Lower leg skin (tissue), 4 donors: ENCODE measurements at regions not wholly inside any gene's neighbourhood (a gene's known extent, or its start where the extent isn't known, plus 50 kb on each side); places are given as distances from the start of the nearest gene placed in this dataset.
"Not testable (repeated sequence)": the region's sequence is repeated elsewhere in the genome, so short reads cannot be mapped to it uniquely, and the experiment has no call there.

Experiments used
- DNase-seq, 2 donors: peaks; one replicate each; pipeline ENCODE4 v3.0.0-alpha.2; 2019; ENCODE audit warnings: low spot score in 2 of 2
- H3K4me3 ChIP-seq: fragments of 200-600 bp; sonication (generic); 2 replicates; pipeline ENCODE4 v1.5.1; 2017; ENCODE audit warnings: mild to moderate bottlenecking, low read depth; ENCODE audit not compliant: poor library complexity, severe bottlenecking
- CTCF ChIP-seq, 3 donors: fragments of 450-650 bp; IDR thresholded peaks; one replicate each; pipeline ENCODE4 v1.5.1; 2016; ENCODE audit warnings: antibody characterized with exemption in 3 of 3, mild to moderate bottlenecking in 3 of 3, moderate library complexity in 2 of 3
- POLR2A ChIP-seq, 2 donors: fragments of 450-650 bp; IDR thresholded peaks; one replicate each; pipeline ENCODE4 v1.6.1; 2016 to 2017; ENCODE audit warnings: antibody characterized with exemption in 2 of 2, mild to moderate bottlenecking in 1 of 2, moderate library complexity in 1 of 2
- WGBS, 2 donors: methylation state at CpG; one replicate each; pipeline ENCODE4 v1.1.5; 2018; 5-methylcytosine and 5-hydroxymethylcytosine counted together
- intact Hi-C: fragments of 100-400 bp; cut with DNase I; formaldehyde crosslinking; loops from one replicate; pipeline ENCODE4 v1.15.0; 2023; ENCODE audit warnings: low total_unique reads

DNA sequence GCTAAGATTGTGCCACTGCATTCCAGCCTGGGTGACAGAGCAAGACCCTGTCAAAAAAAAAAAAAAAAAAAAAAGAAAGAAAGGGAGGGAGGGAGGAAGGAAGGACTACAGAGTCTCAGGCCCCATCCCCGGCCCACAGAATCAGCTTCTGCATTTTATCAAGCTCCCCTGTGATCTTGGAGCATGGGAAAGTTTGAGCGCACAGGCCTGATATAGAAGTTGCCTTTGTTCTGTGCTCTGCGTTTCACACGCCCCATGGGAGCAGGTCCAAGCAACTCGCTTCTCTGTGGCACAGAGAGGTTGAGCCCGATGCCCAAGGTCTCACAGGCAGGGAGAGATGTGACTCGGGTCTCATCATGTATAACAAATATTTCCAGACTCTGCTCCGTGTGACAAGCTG, 101.8 kb downstream of the PHETA1 start:
- no peak for DNase-seq
- no peak overlapping the region for H3K4me3 ChIP-seq
- intact Hi-C loops, result no loop called here
- 45 to 47% methylated on average over 8 of the region's 8 CpGs for whole genome bisulfite sequencing, 2 donors
- TF ChIP-seq CTCF (IDR thresholded peaks at IDR 0.05) (no peak), POLR2A (IDR thresholded peaks at IDR 0.05) (no peak)

DNA sequence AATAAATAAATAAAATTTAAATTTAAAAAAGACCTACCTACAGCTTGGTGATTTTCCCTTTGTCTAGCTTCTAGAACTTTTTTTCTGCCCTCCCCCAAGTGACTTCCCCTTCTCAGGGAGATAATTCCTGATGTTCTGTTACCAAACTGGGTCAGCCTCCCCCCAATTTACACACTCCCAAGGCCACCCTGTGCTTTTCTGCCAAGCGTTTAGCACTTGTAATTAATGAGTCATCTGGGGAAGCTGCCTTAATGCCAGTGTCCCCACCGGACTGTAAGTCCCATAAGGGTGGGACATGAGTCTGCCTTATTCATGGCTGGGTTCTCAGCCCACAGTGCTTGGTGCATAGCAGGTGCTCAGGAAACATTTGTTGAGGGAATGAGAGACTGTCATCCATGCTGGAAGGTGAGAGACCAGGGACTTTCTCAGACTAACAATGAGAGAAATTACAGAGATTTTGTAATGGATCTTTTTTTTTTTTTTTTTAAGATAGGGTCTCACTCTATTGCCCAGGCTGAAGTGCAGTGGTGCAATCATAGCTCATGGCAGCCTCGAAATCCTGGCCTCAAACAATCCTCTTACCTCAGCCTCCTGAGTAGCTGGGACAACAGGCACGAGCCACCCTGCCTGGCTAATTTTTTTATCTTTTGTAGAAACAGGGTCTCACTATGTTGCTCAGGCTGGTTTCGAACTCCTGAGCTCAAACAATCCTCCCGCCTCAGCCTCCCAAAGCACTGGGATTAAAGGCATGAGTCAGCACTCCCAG, 106.8 kb downstream of the PHETA1 start:
- intact Hi-C loops, result no loop called here
- TF ChIP-seq CTCF (IDR thresholded peaks at IDR 0.05) (no peak), POLR2A (IDR thresholded peaks at IDR 0.05) (no peak)
- no peak for DNase-seq
- 63 to 64% methylated on average over 6 of the region's 6 CpGs for WGBS, 2 donors
- no peak overlapping the region for H3K4me3 ChIP-seq

DNA sequence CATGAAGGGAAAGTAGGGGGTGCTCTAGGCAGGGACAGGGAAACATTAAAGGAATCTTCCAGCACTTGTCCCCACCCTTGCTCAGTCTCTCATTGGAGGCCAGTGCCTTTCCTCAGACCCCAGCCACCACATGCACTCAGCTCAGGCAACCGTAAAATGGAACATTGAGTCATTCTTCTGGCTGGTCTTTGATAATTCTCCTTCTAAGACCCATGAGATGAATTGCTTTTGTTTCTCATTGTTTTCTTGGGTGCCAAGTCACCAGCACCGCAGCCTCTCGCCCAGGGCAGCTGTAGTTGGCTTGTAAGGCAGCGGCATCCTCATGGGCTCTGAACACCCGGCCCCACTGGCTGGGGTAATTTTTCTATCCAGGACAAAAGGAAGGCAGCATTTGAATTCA, 108.2 kb downstream of the PHETA1 start:
- intact Hi-C loops, result no loop called here
- no peak for DNase-seq
- WGBS, 2 donors, result 75 to 78% methylated on average over 5 of the region's 5 CpGs
- TF ChIP-seq CTCF (IDR thresholded peaks at IDR 0.05), result no peak
- no peak for TF ChIP-seq POLR2A (IDR thresholded peaks at IDR 0.05)
- H3K4me3 ChIP-seq, result no peak overlapping the region

DNA sequence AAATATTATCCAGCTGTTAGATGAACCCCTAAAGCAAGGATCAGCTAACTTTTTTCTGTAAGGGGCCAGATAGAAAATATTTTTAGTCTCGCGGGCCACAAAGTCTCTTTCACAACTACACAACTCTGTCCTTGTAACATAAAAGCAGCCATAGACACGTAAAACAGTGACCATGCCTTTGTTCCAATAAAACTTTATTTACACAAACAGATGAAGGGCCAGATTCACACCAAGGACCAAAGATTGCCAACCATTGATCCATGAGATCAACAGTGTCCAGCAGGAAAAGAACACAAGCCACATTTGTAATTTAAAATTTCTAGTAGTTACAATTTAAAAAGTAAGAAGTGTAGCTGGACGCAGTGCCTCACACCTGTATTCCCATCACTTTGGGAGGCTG, 109.7 kb downstream of the PHETA1 start:
- H3K4me3 ChIP-seq, result no peak overlapping the region
- WGBS, 2 donors, result 93 to 94% methylated on average over 4 of the region's 4 CpGs
- no peak for TF ChIP-seq CTCF (IDR thresholded peaks at IDR 0.05)
- no peak for TF ChIP-seq POLR2A (IDR thresholded peaks at IDR 0.05)
- no peak for DNase-seq
- intact Hi-C loops, result no loop called here

DNA sequence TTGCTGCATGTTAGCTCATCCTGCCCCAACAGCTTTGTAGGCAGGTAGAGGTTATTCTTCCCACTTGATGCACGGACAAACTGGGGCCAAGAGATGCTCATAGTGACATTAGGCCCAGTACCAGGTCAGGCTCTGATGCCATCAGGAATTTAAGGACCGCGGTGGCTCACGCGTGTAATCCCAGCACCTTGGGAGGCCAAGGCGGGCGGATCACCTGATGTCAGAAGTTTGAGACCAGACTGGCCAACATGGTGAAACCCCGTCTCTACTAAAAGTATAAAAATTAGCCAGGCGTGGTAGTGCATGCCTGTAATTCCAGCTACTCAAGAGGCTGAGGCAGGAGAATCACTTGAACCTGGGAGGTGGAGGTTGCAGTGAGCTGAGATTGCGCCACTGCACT, 110.8 kb downstream of the PHETA1 start:
- DNase-seq, H3K4me3 ChIP-seq, intact Hi-C loops: not testable (repeated sequence)
- WGBS, 2 donors, result 90 to 93% methylated on average over 10 of the region's 10 CpGs

DNA sequence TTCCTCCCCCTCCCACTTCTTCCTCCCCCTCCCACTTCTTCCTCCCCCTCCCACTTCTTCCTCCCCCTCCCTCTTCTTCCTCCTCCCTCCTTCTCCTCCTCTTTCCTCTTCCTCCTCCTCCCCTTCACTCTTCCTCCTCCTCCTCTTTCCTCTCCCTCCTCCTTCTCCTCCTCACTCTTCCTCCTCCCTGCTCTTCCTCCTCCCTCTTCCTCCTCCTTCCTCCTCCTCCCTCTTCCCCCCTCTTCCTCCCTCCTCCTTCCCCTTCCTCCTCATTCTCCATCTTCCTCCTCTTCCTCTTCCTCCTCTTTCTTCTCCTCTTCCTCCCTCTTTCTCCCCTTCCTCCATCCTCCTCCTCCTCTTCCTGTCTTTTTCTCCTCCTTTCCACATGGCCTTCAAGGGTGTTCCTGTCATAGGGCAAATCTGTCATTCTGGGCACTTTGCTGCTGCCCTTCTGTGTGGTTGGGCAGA, 111.4 kb downstream of the PHETA1 start:
- no peak for DNase-seq
- TF ChIP-seq CTCF (IDR thresholded peaks at IDR 0.05), result no peak
- no peak for TF ChIP-seq POLR2A (IDR thresholded peaks at IDR 0.05)
- H3K4me3 ChIP-seq, result no peak overlapping the region
- intact Hi-C loops, result no loop called here
